ENCODE measurements at regions not wholly inside any gene's neighbourhood (a gene's known extent, or its start where the extent isn't known, plus 50 kb on each side); places are given as distances from the start of the nearest gene placed in this dataset.
"Not testable (repeated sequence)": the region's sequence is repeated elsewhere in the genome, so short reads cannot be mapped to it uniquely, and the experiment has no call there.

DNA sequence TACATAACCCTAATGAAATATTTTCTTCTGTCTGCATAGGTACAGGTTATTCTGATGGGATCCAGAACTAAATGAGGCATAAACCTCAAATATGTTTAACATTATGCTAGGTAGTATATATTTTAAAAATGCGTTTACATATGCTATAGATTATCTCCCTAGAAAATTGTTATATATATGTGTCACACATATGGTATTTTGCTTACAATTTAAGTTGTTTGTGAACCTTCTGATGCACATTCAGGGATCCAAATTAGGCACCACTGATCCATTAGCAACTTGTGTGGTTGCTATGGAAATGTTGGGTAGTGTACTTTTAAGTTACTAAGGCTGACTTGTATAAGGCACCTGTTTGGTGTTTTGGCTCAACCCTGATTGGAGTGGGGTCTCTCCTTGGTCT is 456.7 kb downstream of the AEBP2 start:
- no peak for DNase-seq
- Histone ChIP-seq H3K27me3 (ENCODE audit: control insufficient read depth, insufficient read depth, low read length) (no peaks in the 10 kb centered on the region), H3K4me3 (ENCODE audit: insufficient read depth, low read depth, low read length) (no peak overlapping the region), H3K36me3 (replicated peaks; ENCODE audit: control insufficient read depth, insufficient read depth, low read length) (no peaks in the 10 kb centered on the region)

DNA sequence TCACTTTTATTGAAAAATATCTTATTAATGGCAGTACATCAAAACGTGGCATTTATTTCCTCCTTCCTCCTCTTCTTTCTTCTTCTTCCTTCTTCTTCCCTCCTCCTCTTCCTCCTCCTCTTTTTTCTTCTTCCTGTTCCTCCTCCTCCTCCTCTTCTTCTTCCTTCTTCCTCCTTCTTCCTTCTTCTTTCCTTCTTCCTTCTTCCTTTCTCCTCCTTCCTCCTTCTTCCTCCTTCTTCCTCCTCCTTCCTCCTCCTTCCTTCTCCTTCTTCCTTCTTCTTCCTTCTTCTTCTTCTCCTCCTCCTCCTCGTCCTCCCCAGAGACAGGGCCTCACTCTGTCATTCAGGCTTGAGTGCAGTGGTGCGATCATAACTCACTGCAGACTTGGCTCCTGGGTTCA is 457.2 kb downstream of the AEBP2 start:
- Histone ChIP-seq H3K27me3 (ENCODE audit: control insufficient read depth, insufficient read depth, low read length) (no peaks in the 10 kb centered on the region), H3K4me3 (ENCODE audit: insufficient read depth, low read depth, low read length) (no peak overlapping the region), H3K36me3 (replicated peaks; ENCODE audit: control insufficient read depth, insufficient read depth, low read length) (no peaks in the 10 kb centered on the region)
- no peak for DNase-seq

DNA sequence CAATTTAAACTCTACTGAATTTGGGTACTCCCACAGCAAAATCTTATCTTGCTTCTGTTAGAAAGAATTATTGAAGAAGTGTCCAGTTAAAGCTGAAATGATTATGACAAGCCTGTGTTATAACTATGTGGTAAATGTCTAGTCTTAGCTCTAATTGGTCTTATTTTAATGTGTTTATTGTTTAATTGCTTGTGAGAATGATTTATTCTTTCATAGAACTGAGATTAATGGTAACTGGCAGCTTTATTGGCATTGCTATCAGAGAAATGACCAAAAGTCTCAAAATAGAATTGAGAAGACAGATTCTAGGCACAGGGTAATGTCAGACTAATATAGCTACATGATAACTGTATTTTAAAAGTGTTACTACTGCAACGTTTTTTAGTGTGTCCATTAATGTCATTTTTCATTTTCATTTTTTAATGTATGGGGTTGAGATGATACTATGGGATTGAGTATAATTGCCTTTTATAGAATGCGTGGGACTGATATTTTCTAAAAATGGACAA is 458.7 kb downstream of the AEBP2 start:
- H3K4me3 ChIP-seq (ENCODE audit: insufficient read depth, low read depth, low read length) = no peak overlapping the region
- no peak for DNase-seq
- no peaks in the 10 kb centered on the region for H3K27me3 ChIP-seq (ENCODE audit: control insufficient read depth, insufficient read depth, low read length)
- H3K36me3 ChIP-seq (replicated peaks; ENCODE audit: control insufficient read depth, insufficient read depth, low read length) = no peaks in the 10 kb centered on the region

DNA sequence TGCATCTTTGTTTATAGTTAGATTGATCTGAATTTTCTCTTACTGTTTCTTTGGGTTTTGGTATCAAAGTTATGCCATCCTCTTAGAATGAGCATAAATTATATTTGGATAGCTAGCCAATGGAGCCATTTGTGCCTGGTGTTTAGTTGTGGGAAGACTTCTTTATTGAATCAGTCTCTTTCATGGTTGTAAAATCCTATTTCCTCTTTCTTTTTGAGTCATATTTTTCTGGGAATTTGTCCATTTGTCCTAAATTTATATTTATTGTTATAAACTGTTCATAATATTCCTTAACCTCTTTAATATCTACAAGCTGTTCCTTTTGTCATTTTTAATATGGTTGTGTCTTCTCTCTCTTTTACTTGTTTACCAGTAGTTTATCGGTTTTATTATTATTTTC is 462.5 kb downstream of the AEBP2 start:
- Histone ChIP-seq H3K27me3 (ENCODE audit: control insufficient read depth, insufficient read depth, low read length) (no peaks in the 10 kb centered on the region), H3K36me3 (replicated peaks; ENCODE audit: control insufficient read depth, insufficient read depth, low read length) (no peaks in the 10 kb centered on the region), H3K4me3 (ENCODE audit: insufficient read depth, low read depth, low read length) (no peak overlapping the region)
- no peak for DNase-seq

DNA sequence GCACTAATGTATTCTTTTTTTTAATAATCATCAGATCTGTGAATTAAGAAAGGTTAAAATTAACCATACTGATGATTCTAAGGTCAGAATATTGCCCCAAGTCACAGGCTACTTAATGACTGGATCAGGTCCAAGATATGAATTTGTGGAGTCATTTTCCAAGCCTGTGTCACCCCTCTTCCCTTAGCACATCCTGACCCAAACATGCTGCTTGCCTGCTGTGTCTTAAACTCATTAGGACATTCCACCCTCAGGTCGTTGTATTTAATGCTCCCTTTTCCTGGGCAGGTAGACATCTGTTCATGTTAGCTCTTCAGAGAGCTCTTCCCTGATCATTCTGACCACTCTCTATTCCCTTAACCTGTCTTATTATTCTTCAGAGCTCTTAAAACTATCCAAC is 463.5 kb upstream of the PDE3A start:
- DNase-seq = no peak
- H3K36me3 ChIP-seq (replicated peaks; ENCODE audit: control insufficient read depth, insufficient read depth, low read length) = no peaks in the 10 kb centered on the region
- H3K4me3 ChIP-seq (ENCODE audit: insufficient read depth, low read depth, low read length) = no peak overlapping the region
- H3K27me3 ChIP-seq (ENCODE audit: control insufficient read depth, insufficient read depth, low read length) = no peaks in the 10 kb centered on the region

DNA sequence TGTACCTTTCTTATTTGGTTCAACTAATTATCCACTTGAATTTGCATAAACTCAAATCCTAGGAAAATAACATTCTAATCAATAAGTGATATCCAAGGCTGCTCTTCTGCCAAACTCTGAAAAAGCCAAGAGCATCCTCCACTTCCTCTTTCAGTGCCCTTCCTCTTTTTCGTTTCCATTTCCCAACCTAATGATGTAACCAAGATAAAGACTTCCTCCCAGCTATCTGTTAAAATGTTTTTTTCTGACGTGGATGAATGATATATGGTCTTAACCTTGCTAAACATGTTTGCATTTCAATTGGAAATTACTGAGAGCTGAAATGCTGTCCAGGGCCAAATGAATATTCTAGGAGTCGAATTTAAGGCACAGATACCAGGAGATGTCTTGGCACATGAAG is 459.5 kb upstream of the PDE3A start:
- no peaks in the 10 kb centered on the region for H3K27me3 ChIP-seq (ENCODE audit: control insufficient read depth, insufficient read depth, low read length)

DNA sequence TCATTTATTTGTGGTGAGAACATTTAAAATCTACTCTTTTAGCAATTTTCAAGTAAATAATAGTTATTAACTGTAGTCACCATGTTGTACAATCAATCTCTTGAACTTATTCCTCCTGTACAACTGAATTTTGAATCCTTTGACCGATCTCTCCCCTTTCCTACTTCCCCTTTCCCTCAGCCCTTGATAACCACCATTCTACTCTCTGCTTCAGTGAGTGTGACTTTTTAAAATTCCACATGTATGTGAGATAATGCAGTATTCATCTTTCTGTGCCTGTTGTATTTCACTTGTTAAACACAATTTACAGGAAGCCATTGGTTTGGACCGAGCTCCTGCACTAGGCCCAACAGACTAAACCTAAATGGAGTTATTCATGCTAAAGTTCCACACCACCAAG is 458.9 kb upstream of the PDE3A start:
- H3K36me3 ChIP-seq (replicated peaks; ENCODE audit: control insufficient read depth, insufficient read depth, low read length) = no peaks in the 10 kb centered on the region
- no peak overlapping the region for H3K4me3 ChIP-seq (ENCODE audit: insufficient read depth, low read depth, low read length)
- no peak for DNase-seq

More for the DNA sequence above, 459.5 kb upstream of the PDE3A start:
- no peak for DNase-seq
- Histone ChIP-seq H3K4me3 (ENCODE audit: insufficient read depth, low read depth, low read length) (no peak overlapping the region), H3K36me3 (replicated peaks; ENCODE audit: control insufficient read depth, insufficient read depth, low read length) (no peaks in the 10 kb centered on the region)

DNA sequence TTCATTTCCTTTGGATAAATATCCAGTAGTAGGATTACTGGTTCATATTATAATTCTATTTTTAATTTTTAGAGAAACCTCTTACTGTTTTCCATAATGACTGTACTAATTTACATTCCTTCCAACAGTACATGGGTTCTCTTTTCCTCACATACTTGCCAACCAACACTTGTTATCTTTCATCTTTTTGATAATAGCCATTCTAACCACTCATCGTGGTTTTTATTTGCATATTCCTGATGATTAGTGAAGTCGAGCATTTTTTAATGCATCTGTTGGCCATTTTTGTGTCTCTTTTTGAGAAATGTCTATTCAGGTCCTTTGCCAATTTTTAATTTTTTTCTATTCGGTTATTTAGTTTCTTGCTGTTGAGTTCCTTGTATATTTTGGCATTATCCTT is 457.7 kb upstream of the PDE3A start:
- Histone ChIP-seq H3K36me3 (replicated peaks; ENCODE audit: control insufficient read depth, insufficient read depth, low read length) (no peaks in the 10 kb centered on the region), H3K27me3 (ENCODE audit: control insufficient read depth, insufficient read depth, low read length) (no peaks in the 10 kb centered on the region)

More for the DNA sequence above, 458.9 kb upstream of the PDE3A start:
- H3K27me3 ChIP-seq (ENCODE audit: control insufficient read depth, insufficient read depth, low read length) = no peaks in the 10 kb centered on the region

DNA sequence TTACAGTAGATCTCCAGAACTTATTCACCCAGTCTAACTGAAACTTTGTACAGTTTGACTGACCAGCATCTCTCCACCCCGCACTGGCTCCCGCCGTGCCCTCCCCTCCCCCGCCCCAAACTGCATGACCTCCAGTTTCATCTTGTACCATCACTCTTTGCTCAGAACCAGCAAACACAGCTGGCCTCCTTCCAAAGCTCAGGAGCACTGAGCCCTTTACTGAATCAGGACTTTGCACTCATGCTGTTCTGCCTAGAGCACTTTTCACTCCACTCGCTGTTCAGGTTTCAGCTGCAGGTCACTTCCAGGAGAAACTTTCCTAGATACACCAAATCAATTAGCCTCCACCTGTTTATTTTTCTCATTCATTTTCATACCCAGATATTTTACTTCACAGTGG is 455.3 kb upstream of the PDE3A start:
- no peak overlapping the region for H3K4me3 ChIP-seq (ENCODE audit: insufficient read depth, low read depth, low read length)
- DNase-seq = no peak
- no peaks in the 10 kb centered on the region for H3K36me3 ChIP-seq (replicated peaks; ENCODE audit: control insufficient read depth, insufficient read depth, low read length)
- H3K27me3 ChIP-seq (ENCODE audit: control insufficient read depth, insufficient read depth, low read length) = no peaks in the 10 kb centered on the region

More for the DNA sequence above, 457.7 kb upstream of the PDE3A start:
- no peak overlapping the region for H3K4me3 ChIP-seq (ENCODE audit: insufficient read depth, low read depth, low read length)
- no peak for DNase-seq

DNA sequence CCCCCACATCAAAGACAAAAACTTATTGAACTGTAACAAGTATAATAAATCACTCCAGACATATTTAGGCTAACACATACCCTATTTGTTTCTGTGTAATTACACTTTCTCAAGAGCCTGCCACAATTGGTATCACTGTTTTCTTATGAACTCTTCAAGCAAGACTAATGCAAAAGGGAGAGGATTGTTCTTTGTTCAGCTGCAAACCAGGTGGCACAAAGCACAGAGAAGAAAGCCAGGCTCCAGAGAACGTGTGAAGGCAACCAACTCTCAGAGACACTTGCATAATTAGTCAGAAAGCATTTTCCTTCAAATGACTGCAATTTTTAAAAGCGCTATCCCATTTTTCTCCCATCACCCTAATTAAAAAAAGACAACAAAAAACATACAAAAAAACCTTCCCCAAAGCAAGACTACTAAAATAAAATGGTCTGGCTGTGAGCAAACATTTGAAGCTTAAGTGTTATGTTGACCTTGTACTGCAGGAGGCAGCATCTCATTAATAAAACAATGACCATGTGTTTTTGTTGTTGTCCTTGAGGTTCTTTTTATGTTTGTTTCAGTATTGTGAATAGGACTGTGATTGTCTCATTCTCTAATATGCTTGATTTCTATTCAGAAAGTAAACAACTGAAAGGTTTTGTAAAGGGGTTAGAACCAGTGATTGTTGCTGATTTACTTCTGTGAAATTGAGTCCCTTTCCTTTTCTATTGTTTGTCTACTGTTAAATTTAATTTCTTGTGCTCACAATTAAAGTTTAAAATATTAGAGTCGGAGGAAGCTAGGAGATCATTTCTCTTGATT is 452.7 kb upstream of the PDE3A start:
- Histone ChIP-seq H3K27me3 (ENCODE audit: control insufficient read depth, insufficient read depth, low read length) (no peaks in the 10 kb centered on the region), H3K4me3 (ENCODE audit: insufficient read depth, low read depth, low read length) (no peak overlapping the region), H3K36me3 (replicated peaks; ENCODE audit: control insufficient read depth, insufficient read depth, low read length) (no peaks in the 10 kb centered on the region)
- peak; percentile 19 for DNase-seq

DNA sequence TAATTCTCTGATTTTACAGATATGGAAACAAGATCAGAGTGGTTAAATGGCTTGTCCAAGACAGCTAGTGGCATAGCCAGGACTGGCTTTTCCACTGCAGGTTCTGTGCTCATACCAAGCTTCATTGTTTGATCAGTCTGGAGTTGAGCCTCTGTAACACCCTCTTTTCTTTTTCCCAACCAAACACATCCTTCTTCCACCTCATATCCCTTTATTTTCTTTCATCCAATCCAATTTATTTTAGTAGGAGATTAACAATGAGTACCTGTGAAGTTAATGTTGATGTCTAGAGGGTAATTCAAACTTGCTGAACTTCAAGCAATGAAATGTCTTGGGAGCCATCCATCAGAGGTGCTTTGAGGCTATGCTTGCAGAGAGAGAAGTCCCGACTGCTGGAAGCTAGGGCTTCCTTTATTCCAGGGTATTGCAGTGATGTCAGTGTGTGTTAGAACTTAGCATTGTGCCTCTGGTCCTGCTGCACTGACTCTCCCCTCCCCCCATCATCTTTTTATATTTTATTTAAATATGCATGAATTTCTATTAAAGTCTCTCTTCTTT is 452.1 kb upstream of the PDE3A start:
- Histone ChIP-seq H3K36me3 (replicated peaks; ENCODE audit: control insufficient read depth, insufficient read depth, low read length) (no peaks in the 10 kb centered on the region), H3K4me3 (ENCODE audit: insufficient read depth, low read depth, low read length) (no peak overlapping the region), H3K27me3 (ENCODE audit: control insufficient read depth, insufficient read depth, low read length) (no peaks in the 10 kb centered on the region)
- DNase-seq = no peak

DNA sequence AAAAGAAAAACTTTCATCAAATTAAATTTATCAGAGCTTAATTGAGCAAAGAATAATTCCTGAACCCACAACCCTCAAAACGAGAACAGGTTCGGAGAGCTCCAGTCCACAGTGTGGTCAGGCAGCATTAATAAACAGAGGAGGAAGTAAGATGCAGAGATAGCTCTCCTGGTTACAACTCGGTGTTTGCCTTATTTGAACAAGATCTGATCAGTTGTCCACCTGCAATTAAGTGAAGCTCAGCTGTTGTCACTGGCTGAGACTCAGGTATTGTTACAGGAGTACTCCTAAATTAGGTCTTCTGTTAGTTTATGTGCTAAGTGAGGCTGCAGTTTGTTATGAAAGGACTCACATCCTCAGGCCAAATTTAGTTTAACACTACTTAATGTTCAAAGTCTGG is 451.4 kb upstream of the PDE3A start:
- Histone ChIP-seq H3K36me3 (replicated peaks; ENCODE audit: control insufficient read depth, insufficient read depth, low read length) (no peaks in the 10 kb centered on the region), H3K27me3 (ENCODE audit: control insufficient read depth, insufficient read depth, low read length) (no peaks in the 10 kb centered on the region), H3K4me3 (ENCODE audit: insufficient read depth, low read depth, low read length) (no peak overlapping the region)
- DNase-seq = no peak

DNA sequence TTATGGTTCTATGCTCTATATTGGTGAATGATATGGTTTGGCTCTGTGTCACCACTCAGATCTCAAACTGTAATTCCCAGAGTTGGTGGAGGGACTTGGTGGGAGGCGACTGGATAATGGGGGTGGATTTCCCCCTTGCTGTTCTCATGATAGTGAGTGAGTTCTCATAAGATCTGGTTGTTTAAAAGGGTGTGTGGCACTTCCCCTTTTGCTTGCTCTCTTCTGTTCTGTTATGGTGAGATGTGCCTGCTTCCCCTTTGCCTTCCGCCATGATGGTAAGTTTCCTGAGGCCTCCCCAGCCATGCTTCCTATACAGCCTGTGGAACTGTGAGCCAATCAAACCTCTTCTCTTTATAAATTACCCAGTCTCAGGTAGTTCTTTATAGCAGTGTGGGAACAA is 446.6 kb upstream of the PDE3A start:
- not testable (repeated sequence) for DNase-seq; H3K27me3 ChIP-seq (ENCODE audit: control insufficient read depth, insufficient read depth, low read length)

DNA sequence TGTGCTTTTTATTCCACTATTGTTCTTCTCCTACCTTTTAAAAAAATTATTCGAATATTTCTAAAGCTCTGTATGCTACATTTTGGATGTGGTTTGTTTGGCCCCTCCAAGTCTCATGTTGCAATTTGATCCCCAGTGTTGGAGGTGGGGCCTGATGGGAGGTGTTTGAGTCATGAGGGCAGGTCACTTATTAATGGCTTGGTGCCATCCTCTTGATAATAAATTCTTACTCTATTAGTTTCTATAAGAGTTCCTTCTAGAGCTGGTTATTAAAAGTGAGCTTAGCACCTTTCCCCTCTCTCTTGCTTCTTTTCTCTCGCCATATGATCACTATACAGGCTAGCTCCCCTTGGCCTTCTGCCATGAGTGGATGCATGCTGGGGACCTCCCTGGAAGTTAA is 445.6 kb upstream of the PDE3A start:
- H3K27me3 ChIP-seq (ENCODE audit: control insufficient read depth, insufficient read depth, low read length) = no peaks in the 10 kb centered on the region
- no peak for DNase-seq
- no peak overlapping the region for H3K4me3 ChIP-seq (ENCODE audit: insufficient read depth, low read depth, low read length)
- H3K36me3 ChIP-seq (replicated peaks; ENCODE audit: control insufficient read depth, insufficient read depth, low read length) = no peaks in the 10 kb centered on the region

More for the DNA sequence above, 446.6 kb upstream of the PDE3A start:
- H3K36me3 ChIP-seq (replicated peaks; ENCODE audit: control insufficient read depth, insufficient read depth, low read length); H3K4me3 ChIP-seq (ENCODE audit: insufficient read depth, low read depth, low read length): not testable (repeated sequence)

DNA sequence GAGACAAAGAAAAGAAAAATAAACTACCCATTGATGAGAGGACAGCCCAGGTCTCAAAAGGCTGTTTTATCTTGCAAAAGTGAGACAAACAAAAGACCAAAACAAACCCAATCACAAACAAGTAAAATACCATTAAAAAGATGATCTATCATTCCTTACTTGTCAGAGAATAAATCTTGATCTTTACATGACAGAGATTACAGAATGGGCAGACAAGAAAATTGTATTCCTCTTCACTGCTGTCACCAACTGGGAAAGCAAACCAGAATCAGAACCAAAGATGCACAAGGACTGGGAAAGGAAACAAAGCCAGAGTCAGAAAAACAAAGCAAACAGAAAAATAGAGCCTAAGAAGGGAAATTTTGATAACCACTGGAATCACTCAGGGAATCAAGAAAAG is 444.0 kb upstream of the PDE3A start:
- no peak for DNase-seq
- H3K36me3 ChIP-seq (replicated peaks; ENCODE audit: control insufficient read depth, insufficient read depth, low read length) = no peaks in the 10 kb centered on the region
- no peaks in the 10 kb centered on the region for H3K27me3 ChIP-seq (ENCODE audit: control insufficient read depth, insufficient read depth, low read length)
- H3K4me3 ChIP-seq (ENCODE audit: insufficient read depth, low read depth, low read length) = no peak overlapping the region
